NCI-H1930 (cell line): ENCODE measurements at regions not wholly inside any gene's neighbourhood (a gene's known extent, or its start where the extent isn't known, plus 50 kb on each side); places are given as distances from the start of the nearest gene placed in this dataset.

Source experiments
- DNase-seq, 2 experiments: peaks; one replicate each; lab custom pipeline; 2025; lab: John Stamatoyannopoulos, UW

- DNase-seq, result no peak
These were observed 100.0 kb upstream of the LINGO1 start for GRCh38 chr15:77732514-77733335.

- no peak for DNase-seq
These were observed 99.2 kb upstream of the LINGO1 start for GRCh38 chr15:77731945-77732344.

GRCh38 chr15:77731067-77731466 is 98.4 kb upstream of the LINGO1 start:
- no peak for DNase-seq

- no peak for DNase-seq
These were observed 95.1 kb upstream of the LINGO1 start for GRCh38 chr15:77727635-77728304.

GRCh38 chr15:77724715-77725114 is 92.0 kb upstream of the LINGO1 start:
- no peak for DNase-seq

GRCh38 chr15:77723756-77724155 is 91.0 kb upstream of the LINGO1 start:
- DNase-seq, result no peak

GRCh38 chr15:77722759-77723460 is 90.2 kb upstream of the LINGO1 start:
- DNase-seq, result no peak

- DNase-seq, result no peak
These were observed 89.3 kb upstream of the LINGO1 start for GRCh38 chr15:77721963-77722362.

GRCh38 chr15:77720655-77721054 is 87.9 kb upstream of the LINGO1 start:
- DNase-seq, result no peak

GRCh38 chr15:77720173-77720572 is 87.5 kb upstream of the LINGO1 start:
- DNase-seq, result no peak

- DNase-seq, result no peak
These were observed 86.7 kb upstream of the LINGO1 start for GRCh38 chr15:77719450-77719849.

- DNase-seq, result no peak
These were observed 84.8 kb upstream of the LINGO1 start for GRCh38 chr15:77717333-77717990.

GRCh38 chr15:77716632-77717332 is 84.1 kb upstream of the LINGO1 start:
- no peak for DNase-seq

GRCh38 chr15:77715860-77716259 is 83.1 kb upstream of the LINGO1 start:
- DNase-seq, result no peak

- DNase-seq, result no peak
These were observed 82.3 kb upstream of the LINGO1 start for GRCh38 chr15:77715051-77715450.

- DNase-seq, result no peak
These were observed 81.8 kb upstream of the LINGO1 start for GRCh38 chr15:77714555-77714954.

- no peak for DNase-seq
These were observed 81.3 kb upstream of the LINGO1 start for GRCh38 chr15:77714023-77714422.

- DNase-seq, result no peak
These were observed 80.6 kb upstream of the LINGO1 start for GRCh38 chr15:77713281-77713680.

- DNase-seq, result no peak
These were observed 79.7 kb upstream of the LINGO1 start for GRCh38 chr15:77712438-77712837.

GRCh38 chr15:77710637-77711036 is 77.9 kb upstream of the LINGO1 start:
- DNase-seq, result no peak

GRCh38 chr15:77710206-77710605 is 77.5 kb upstream of the LINGO1 start:
- no peak for DNase-seq
